22Rv1 (cell line): ENCODE measurements at regions not wholly inside any gene's neighbourhood (a gene's known extent, or its start where the extent isn't known, plus 50 kb on each side); places are given as distances from the start of the nearest gene placed in this dataset.

Experiments
- H3K27ac ChIP-seq: fragments of 450-650 bp; 2 replicates; pipeline ENCODE4 v1.5.1; 2017
- CTCF ChIP-seq: fragments of 450-650 bp; IDR thresholded peaks from 2 replicates; pipeline ENCODE4 v1.5.1; 2017; ENCODE audit warnings: mild to moderate bottlenecking
- ZFX ChIP-seq: fragments of 450-650 bp; IDR thresholded peaks from 2 replicates; pipeline ENCODE4 v1.6.1; 2017; ENCODE audit warnings: antibody characterized with exemption, borderline replicate concordance

- TF ChIP-seq ZFX (no peak), CTCF (no peak)
These were observed 192.6 kb upstream of the LPP start for GRCh38 chr3:187961366-187961765.

GRCh38 chr3:187963003-187963676 lies 190.8 kb upstream of the LPP start:
- H3K27ac ChIP-seq = no peak overlapping the region
- TF ChIP-seq ZFX (no peak), CTCF (no peak)

More at GRCh38 chr3:187961366-187961765, 192.6 kb upstream of the LPP start:
- H3K27ac ChIP-seq = no peak overlapping the region

- no peak overlapping the region for H3K27ac ChIP-seq
These were observed 190.1 kb upstream of the LPP start for GRCh38 chr3:187963677-187964385.

GRCh38 chr3:187964760-187965159 lies 189.2 kb upstream of the LPP start:
- TF ChIP-seq ZFX (no peak), CTCF (no peak)

More at GRCh38 chr3:187963677-187964385, 190.1 kb upstream of the LPP start:
- no peak for TF ChIP-seq CTCF
- TF ChIP-seq ZFX = no peak

GRCh38 chr3:187966096-187966495 lies 187.9 kb upstream of the LPP start:
- H3K27ac ChIP-seq = no peak overlapping the region

More at GRCh38 chr3:187964760-187965159, 189.2 kb upstream of the LPP start:
- H3K27ac ChIP-seq = no peak overlapping the region

GRCh38 chr3:187966636-187967406 lies 187.1 kb upstream of the LPP start:
- TF ChIP-seq CTCF = no peak
- no peak for TF ChIP-seq ZFX
- no peak overlapping the region for H3K27ac ChIP-seq

More at GRCh38 chr3:187966096-187966495, 187.9 kb upstream of the LPP start:
- TF ChIP-seq CTCF (no peak), ZFX (no peak)
